Endothelial cell of umbilical vein (primary cell): ENCODE measurements at regions not wholly inside any gene's neighbourhood (a gene's known extent, or its start where the extent isn't known, plus 50 kb on each side); places are given as distances from the start of the nearest gene placed in this dataset.

Experiments
- BruUV-seq: library from RNA; stranded (reverse); fragments of 400-500 nt; replicated peaks from 2 replicates; lab custom pipeline; 2021; lab: Mats Ljungman, UMichigan
- CTCF ChIA-PET: fragments of 300-600, 350-600 bp; sonication (Branson Sonifier 250); formaldehyde crosslinking; loops from one replicate; lab custom pipeline; 2021; ENCODE audit warnings: antibody characterized with exemption, inconsistent platforms; lab: Charles Lee
- POLR2A ChIA-PET: fragments of 300-600, 350-600 bp; sonication (Branson Sonifier 250); formaldehyde crosslinking; loops from one replicate; lab custom pipeline; 2021; ENCODE audit warnings: antibody characterized with exemption, inconsistent platforms; lab: Charles Lee
- DNase-seq: peaks from one replicate; pipeline ENCODE4 v3.0.0-alpha.2; 2011; ENCODE audit warnings: low read depth, low spot score
- FAIRE-seq: peaks from 2 replicates; lab custom pipeline; 2011; peaks lifted over from hg19 to GRCh38; lab: Jason Lieb, UNC
- H2AFZ ChIP-seq: 2 replicates; pipeline ENCODE4 v1.6.0; 2012; ENCODE audit warnings: low read depth, low read length, control low read depth, inconsistent platforms
- H3K27ac ChIP-seq: 2 replicates; pipeline ENCODE4 v1.5.1; 2011; ENCODE audit warnings: low read depth, mild to moderate bottlenecking, control low read depth, low read length, moderate library complexity; ENCODE audit not compliant: insufficient read depth
- H3K27me3 ChIP-seq, 2 experiments: 2 replicates each; pipeline versions ENCODE4 v1.6.0 to v1.6.1; 2011; ENCODE audit warnings: low read length in 2 of 2, mixed read lengths in 1 of 2; ENCODE audit not compliant: control insufficient read depth in 2 of 2, insufficient read depth in 2 of 2
- H3K36me3 ChIP-seq, 2 experiments: 2 replicates in 1 of 2; 3 replicates in 1 of 2; pipeline ENCODE4 v1.5.1; 2011; ENCODE audit warnings: low read length in 2 of 2, mild to moderate bottlenecking in 1 of 2, moderate library complexity in 1 of 2; ENCODE audit not compliant: control insufficient read depth in 2 of 2, insufficient read depth in 2 of 2; ENCODE audit errors: extremely low read depth in 1 of 2
- H3K4me1 ChIP-seq: 3 replicates; pipeline ENCODE4 v1.5.1; 2011; ENCODE audit warnings: mild to moderate bottlenecking, low read length; ENCODE audit not compliant: control insufficient read depth, insufficient read depth; ENCODE audit errors: extremely low read depth
- H3K4me2 ChIP-seq: 2 replicates; pipeline ENCODE4 v1.6.1; 2011; ENCODE audit warnings: low read length, control low read depth, mixed read lengths; ENCODE audit not compliant: insufficient read depth
- H3K4me3 ChIP-seq, 3 experiments: fragments of 200-600 bp in 1 of 3; sonication (generic), shearing (Covaris generic) in 1 of 3; replicated peaks in 1 of 3; 2 replicates each; pipeline ENCODE4 v1.5.1; 2011 to 2016; ENCODE audit warnings: control low read depth in 3 of 3, low read length in 3 of 3, mild to moderate bottlenecking in 2 of 3, inconsistent platforms in 1 of 3, low read depth in 1 of 3, moderate library complexity in 1 of 3; ENCODE audit not compliant: insufficient read depth in 1 of 3
- H3K79me2 ChIP-seq: 2 replicates; pipeline ENCODE4 v1.6.0; 2012; ENCODE audit warnings: low read length, inconsistent platforms; ENCODE audit not compliant: control insufficient read depth, insufficient read depth
- H3K9ac ChIP-seq: replicated peaks from 2 replicates; pipeline ENCODE3; 2011; ENCODE audit warnings: low read length, control low read depth; ENCODE audit not compliant: insufficient read depth; ENCODE audit errors: extremely low read depth
- H3K9me1 ChIP-seq: replicated peaks from 3 replicates; pipeline ENCODE4 v1.6.0; 2011; ENCODE audit warnings: mild to moderate bottlenecking, low read length; ENCODE audit not compliant: control insufficient read depth, insufficient read depth; ENCODE audit errors: extremely low read depth
- H3K9me3 ChIP-seq: replicated peaks from 2 replicates; pipeline ENCODE4 v1.5.1; 2012; ENCODE audit warnings: low read length, inconsistent platforms; ENCODE audit not compliant: control insufficient read depth, insufficient read depth
- H4K20me1 ChIP-seq: replicated peaks from 2 replicates; pipeline ENCODE3; 2011; ENCODE audit warnings: mild to moderate bottlenecking, low read length; ENCODE audit not compliant: control insufficient read depth, insufficient read depth; ENCODE audit errors: extremely low read depth
- CTCF ChIP-seq, 2 donors: IDR thresholded peaks; 1 replicate in 1 of 2; 2 replicates in 1 of 2; pipeline ENCODE4 v1.5.1; 2011; ENCODE audit warnings: low read length in 2 of 2, mild to moderate bottlenecking in 2 of 2, moderate library complexity in 2 of 2, control low read depth in 1 of 2, inconsistent platforms in 1 of 2, low read depth in 1 of 2; ENCODE audit not compliant: insufficient read depth in 1 of 2; ENCODE audit errors: extremely low read depth in 1 of 2
- EZH2 ChIP-seq: IDR thresholded peaks from 2 replicates; pipeline ENCODE4 v1.6.1; 2012; ENCODE audit warnings: borderline replicate concordance, low read depth, mild to moderate bottlenecking, moderate library complexity, low read length, inconsistent platforms; ENCODE audit not compliant: severe bottlenecking
- FOS ChIP-seq: IDR thresholded peaks from 2 replicates; pipeline ENCODE4 v1.6.1; 2011; ENCODE audit warnings: mild to moderate bottlenecking, low read length, moderate library complexity, borderline replicate concordance; ENCODE audit not compliant: insufficient read depth
- GATA2 ChIP-seq: IDR thresholded peaks from 2 replicates; pipeline ENCODE4 v1.7.0; 2011; ENCODE audit warnings: low read depth, mild to moderate bottlenecking, moderate library complexity, mixed read lengths, low read length; ENCODE audit not compliant: insufficient read length, insufficient read depth
- JUN ChIP-seq: IDR thresholded peaks from 2 replicates; pipeline ENCODE4 v1.6.1; 2011; ENCODE audit warnings: borderline replicate concordance, low read depth; ENCODE audit not compliant: insufficient read length, insufficient read depth
- MAX ChIP-seq: IDR thresholded peaks from 2 replicates; pipeline ENCODE4 v1.6.1; 2011; ENCODE audit not compliant: insufficient read depth, insufficient read length
- MYC ChIP-seq: IDR thresholded peaks from one replicate; pipeline ENCODE4 v1.6.1; 2011; ENCODE audit warnings: mild to moderate bottlenecking, low read depth, low read length
- POLR2A ChIP-seq: IDR thresholded peaks from 2 replicates; pipeline ENCODE4 v1.6.1; 2012; ENCODE audit warnings: low read depth, mild to moderate bottlenecking, control low read depth, low read length
- POLR2AphosphoS5 ChIP-seq: IDR thresholded peaks from 2 replicates; pipeline ENCODE4 v1.6.1; 2012; ENCODE audit warnings: low read depth, mild to moderate bottlenecking, control low read depth, low read length, moderate library complexity; ENCODE audit not compliant: insufficient read depth
- dilution Hi-C: fragments of 300-500 bp; cut with MboI; formaldehyde crosslinking; loops from one replicate; pipeline ENCODE4 v1.15.0; 2019; ENCODE audit warnings: low sequenced_read_pairs; ENCODE audit not compliant: extremely low pct_ligation_motif_present
- intact Hi-C: fragments of 100-400 bp; cut with micrococcal nuclease; formaldehyde crosslinking; loops from one replicate; pipeline ENCODE4 v1.10.0; 2022

- H3K4me3 ChIP-seq = no peak overlapping the region
- ChIA-PET CTCF (interaction anchor here (0.9 kb wide), 1 partner anchor 14 kb away, joined by 3 read pairs; no protein-coding TSS in a partner anchor), POLR2A (no interaction called here)
- H4K20me1 ChIP-seq = no peaks in the 10 kb centered on the region
- DNase-seq (no peak), FAIRE-seq (no peak)
- intact Hi-C loops = no loop called here
- no peaks in the 10 kb centered on the region for H3K9me1 ChIP-seq
- H2AFZ ChIP-seq = no peak overlapping the region
- no peak overlapping the region for H3K9ac ChIP-seq
- no peak overlapping the region for H3K27ac ChIP-seq
- H3K27me3 ChIP-seq = peaks cover 0 to 2% of the 10 kb centered on the region in 2 experiments
- dilution Hi-C loops = no loop called here
- no peak overlapping the region for H3K4me2 ChIP-seq
- no peak for TF ChIP-seq GATA2
- TF ChIP-seq MAX = no peak
- TF ChIP-seq JUN = no peak
- TF ChIP-seq FOS = no peak
- no peak for TF ChIP-seq POLR2A
- no peak for TF ChIP-seq MYC
- no peak for TF ChIP-seq POLR2AphosphoS5
- no peak for TF ChIP-seq CTCF (IDR thresholded peaks at IDR 0.05; ENCODE audit: extremely low read depth in 1 of 2, insufficient read depth in 1 of 2, low read depth in 1 of 2, low read length in 2 of 2)
- no peak for TF ChIP-seq EZH2
- no TSS peak for BruUV-seq
- H3K4me1 ChIP-seq = no peaks in the 10 kb centered on the region
- H3K9me3 ChIP-seq = no peaks in the 10 kb centered on the region
- H3K79me2 ChIP-seq = no peaks in the 10 kb centered on the region
- no peaks in the 10 kb centered on the region for H3K36me3 ChIP-seq
These were observed 138.9 kb downstream of the ZIC4 start for GRCh38 chr3:147267434-147267833.
